Activated B cell treated with CpG ODN at 0.5 μM for 24 hours (primary cell): ENCODE measurements at regions not wholly inside any gene's neighbourhood (a gene's known extent, or its start where the extent isn't known, plus 50 kb on each side); places are given as distances from the start of the nearest gene placed in this dataset.

ENCODE experiments used
- ATAC-seq: fragments of 200-7000 bp; cut with Tn5 transposase; one replicate; pipeline ENCODE4 v1.10.0; 2021; ENCODE audit warnings: low read depth, mild to moderate bottlenecking, moderate library complexity
- CTCF ChIA-PET: fragments of 350-600 bp; sonication (Branson Sonifier 250); formaldehyde crosslinking; loops from one replicate; lab custom pipeline; 2021; ENCODE audit warnings: antibody characterized with exemption; lab: Charles Lee
- POLR2A ChIA-PET: fragments of 350-600 bp; sonication (Branson Sonifier 250); formaldehyde crosslinking; loops from one replicate; lab custom pipeline; 2021; ENCODE audit warnings: antibody characterized with exemption; lab: Charles Lee
- DNase-seq: peaks from one replicate; pipeline ENCODE4 v3.0.0; 2022
- H3K27ac Mint-ChIP-seq: one replicate; pipeline ENCODE4 v1.8.0; 2020; ENCODE audit warnings: mixed read lengths
- H3K27me3 Mint-ChIP-seq: one replicate; pipeline ENCODE4 v1.8.0; 2021; ENCODE audit warnings: mixed read lengths
- H3K36me3 Mint-ChIP-seq: one replicate; pipeline ENCODE4 v1.8.0; 2021; ENCODE audit warnings: low read depth, mixed read lengths
- H3K4me1 Mint-ChIP-seq: one replicate; pipeline ENCODE4 v1.8.0; 2021; ENCODE audit warnings: mixed read lengths
- H3K4me3 Mint-ChIP-seq: one replicate; pipeline ENCODE4 v1.8.0; 2020; ENCODE audit warnings: mild to moderate bottlenecking, mixed read lengths
- H3K9me3 Mint-ChIP-seq: one replicate; pipeline ENCODE4 v1.8.0; 2020; ENCODE audit warnings: mixed read lengths
- CTCF ChIP-seq: fragments of 200-600 bp; IDR thresholded peaks from one replicate; pipeline ENCODE4 v1.8.0; 2022; ENCODE audit warnings: antibody characterized with exemption, mild to moderate bottlenecking
- intact Hi-C: fragments of 100-400 bp; cut with micrococcal nuclease; formaldehyde crosslinking; loops from one replicate; pipeline ENCODE4 v1.15.1; 2024

GRCh38 chr1:219536038-219536437 is 76.9 kb downstream of the ZC3H11B start:
- CTCF ChIA-PET: no interaction called here
- intact Hi-C loops: no loop called here
- no peak overlapping the region for H3K27ac Mint-ChIP-seq
- POLR2A ChIA-PET: no interaction called here
- no peak for DNase-seq
- H3K27me3 Mint-ChIP-seq: peaks cover 2% of the 10 kb centered on the region
- H3K4me1 Mint-ChIP-seq: no peaks in the 10 kb centered on the region
- no peaks in the 10 kb centered on the region for H3K36me3 Mint-ChIP-seq
- ATAC-seq: no peak
- no peaks in the 10 kb centered on the region for H3K9me3 Mint-ChIP-seq
- TF ChIP-seq CTCF: no peak
- no peak overlapping the region for H3K4me3 Mint-ChIP-seq

- H3K4me1 Mint-ChIP-seq: no peaks in the 10 kb centered on the region
- H3K36me3 Mint-ChIP-seq: no peaks in the 10 kb centered on the region
- POLR2A ChIA-PET: no interaction called here
- no peaks in the 10 kb centered on the region for H3K9me3 Mint-ChIP-seq
- CTCF ChIA-PET: no interaction called here
- intact Hi-C loops: no loop called here
- no peak overlapping the region for H3K4me3 Mint-ChIP-seq
- no peak for DNase-seq
- no peak for TF ChIP-seq CTCF
- ATAC-seq: no peak
- peaks cover 2% of the 10 kb centered on the region for H3K27me3 Mint-ChIP-seq
- H3K27ac Mint-ChIP-seq: no peak overlapping the region
Measured at GRCh38 chr1:219534991-219535390, 77.9 kb downstream of the ZC3H11B start.

- H3K4me1 Mint-ChIP-seq: no peaks in the 10 kb centered on the region
- no peak for TF ChIP-seq CTCF
- H3K27ac Mint-ChIP-seq: no peak overlapping the region
- ChIA-PET POLR2A (no interaction called here), CTCF (no interaction called here)
- no peaks in the 10 kb centered on the region for H3K9me3 Mint-ChIP-seq
- H3K4me3 Mint-ChIP-seq: no peak overlapping the region
- intact Hi-C loops: no loop called here
- ATAC-seq: no peak
- H3K27me3 Mint-ChIP-seq: peaks cover 2% of the 10 kb centered on the region
- DNase-seq: no peak
- H3K36me3 Mint-ChIP-seq: no peaks in the 10 kb centered on the region
Measured at GRCh38 chr1:219533280-219533679, 79.6 kb downstream of the ZC3H11B start.

GRCh38 chr1:219529116-219529515 is 83.8 kb downstream of the ZC3H11B start:
- H3K9me3 Mint-ChIP-seq: no peaks in the 10 kb centered on the region
- DNase-seq (no peak), ATAC-seq (no peak)
- no peaks in the 10 kb centered on the region for H3K4me1 Mint-ChIP-seq
- CTCF ChIA-PET: no interaction called here
- H3K27me3 Mint-ChIP-seq: peaks cover 2% of the 10 kb centered on the region
- H3K36me3 Mint-ChIP-seq: no peaks in the 10 kb centered on the region
- TF ChIP-seq CTCF: no peak
- POLR2A ChIA-PET: no interaction called here
- intact Hi-C loops: no loop called here
- no peak overlapping the region for H3K27ac Mint-ChIP-seq
- no peak overlapping the region for H3K4me3 Mint-ChIP-seq

- Mint-ChIP-seq H3K4me3 (no peak overlapping the region), H3K4me1 (no peaks in the 10 kb centered on the region), H3K27me3 (peaks cover 2% of the 10 kb centered on the region), H3K9me3 (no peaks in the 10 kb centered on the region), H3K36me3 (no peaks in the 10 kb centered on the region), H3K27ac (no peak overlapping the region)
- no peak for TF ChIP-seq CTCF
- intact Hi-C loops: no loop called here
- POLR2A ChIA-PET: no interaction called here
- CTCF ChIA-PET: no interaction called here
- DNase-seq (no peak), ATAC-seq (no peak)
Measured at GRCh38 chr1:219528633-219529032, 84.3 kb downstream of the ZC3H11B start.
